NB4 (cell line): ENCODE measurements at regions not wholly inside any gene's neighbourhood (a gene's known extent, or its start where the extent isn't known, plus 50 kb on each side); places are given as distances from the start of the nearest gene placed in this dataset.

Experiments
- MAX ChIP-seq: IDR thresholded peaks from 2 replicates; pipeline ENCODE4 v1.6.1; 2011; ENCODE audit warnings: low read depth, low read length
- MYC ChIP-seq: IDR thresholded peaks from 2 replicates; pipeline ENCODE4 v1.6.1; 2011; ENCODE audit warnings: low read depth, low read length
- POLR2A ChIP-seq: IDR thresholded peaks from 2 replicates; pipeline ENCODE4 v1.6.1; 2011; ENCODE audit warnings: mild to moderate bottlenecking; ENCODE audit not compliant: insufficient read length; ENCODE audit errors: extremely low read depth
- TF ChIP-seq, protein P1 (sequence below): IDR thresholded peaks from one replicate; pipeline ENCODE4 v1.5.1; 2012; ENCODE audit warnings: low read depth, low read length

- TF ChIP-seq, protein P1, sequence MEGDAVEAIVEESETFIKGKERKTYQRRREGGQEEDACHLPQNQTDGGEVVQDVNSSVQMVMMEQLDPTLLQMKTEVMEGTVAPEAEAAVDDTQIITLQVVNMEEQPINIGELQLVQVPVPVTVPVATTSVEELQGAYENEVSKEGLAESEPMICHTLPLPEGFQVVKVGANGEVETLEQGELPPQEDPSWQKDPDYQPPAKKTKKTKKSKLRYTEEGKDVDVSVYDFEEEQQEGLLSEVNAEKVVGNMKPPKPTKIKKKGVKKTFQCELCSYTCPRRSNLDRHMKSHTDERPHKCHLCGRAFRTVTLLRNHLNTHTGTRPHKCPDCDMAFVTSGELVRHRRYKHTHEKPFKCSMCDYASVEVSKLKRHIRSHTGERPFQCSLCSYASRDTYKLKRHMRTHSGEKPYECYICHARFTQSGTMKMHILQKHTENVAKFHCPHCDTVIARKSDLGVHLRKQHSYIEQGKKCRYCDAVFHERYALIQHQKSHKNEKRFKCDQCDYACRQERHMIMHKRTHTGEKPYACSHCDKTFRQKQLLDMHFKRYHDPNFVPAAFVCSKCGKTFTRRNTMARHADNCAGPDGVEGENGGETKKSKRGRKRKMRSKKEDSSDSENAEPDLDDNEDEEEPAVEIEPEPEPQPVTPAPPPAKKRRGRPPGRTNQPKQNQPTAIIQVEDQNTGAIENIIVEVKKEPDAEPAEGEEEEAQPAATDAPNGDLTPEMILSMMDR, result no peak
- no peak for TF ChIP-seq MYC
- no peak for TF ChIP-seq POLR2A
- TF ChIP-seq MAX, result no peak
Observed at GRCh38 chr5:173483160-173483559, 133.3 kb downstream of the BOD1 start.
